ENCODE measurements at regions not wholly inside any gene's neighbourhood (a gene's known extent, or its start where the extent isn't known, plus 50 kb on each side); places are given as distances from the start of the nearest gene placed in this dataset.

GRCh38 chr13:74256969-74257368, 122.8 kb upstream of the KLF12 start:
- TF ChIP-seq, protein P1, sequence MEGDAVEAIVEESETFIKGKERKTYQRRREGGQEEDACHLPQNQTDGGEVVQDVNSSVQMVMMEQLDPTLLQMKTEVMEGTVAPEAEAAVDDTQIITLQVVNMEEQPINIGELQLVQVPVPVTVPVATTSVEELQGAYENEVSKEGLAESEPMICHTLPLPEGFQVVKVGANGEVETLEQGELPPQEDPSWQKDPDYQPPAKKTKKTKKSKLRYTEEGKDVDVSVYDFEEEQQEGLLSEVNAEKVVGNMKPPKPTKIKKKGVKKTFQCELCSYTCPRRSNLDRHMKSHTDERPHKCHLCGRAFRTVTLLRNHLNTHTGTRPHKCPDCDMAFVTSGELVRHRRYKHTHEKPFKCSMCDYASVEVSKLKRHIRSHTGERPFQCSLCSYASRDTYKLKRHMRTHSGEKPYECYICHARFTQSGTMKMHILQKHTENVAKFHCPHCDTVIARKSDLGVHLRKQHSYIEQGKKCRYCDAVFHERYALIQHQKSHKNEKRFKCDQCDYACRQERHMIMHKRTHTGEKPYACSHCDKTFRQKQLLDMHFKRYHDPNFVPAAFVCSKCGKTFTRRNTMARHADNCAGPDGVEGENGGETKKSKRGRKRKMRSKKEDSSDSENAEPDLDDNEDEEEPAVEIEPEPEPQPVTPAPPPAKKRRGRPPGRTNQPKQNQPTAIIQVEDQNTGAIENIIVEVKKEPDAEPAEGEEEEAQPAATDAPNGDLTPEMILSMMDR (IDR thresholded peaks at IDR 0.05; ENCODE audit: control extremely low read depth, extremely low read depth, low read depth, missing control alignments): no peak
- ChIA-PET POLR2A (no interaction called here), CTCF (interaction anchor here (1.3 kb wide), 1 partner anchor 30 kb away, joined by 3 read pairs; no protein-coding TSS in a partner anchor)
- DNase-seq (ENCODE audit: extremely low spot score): no peak

DNA sequence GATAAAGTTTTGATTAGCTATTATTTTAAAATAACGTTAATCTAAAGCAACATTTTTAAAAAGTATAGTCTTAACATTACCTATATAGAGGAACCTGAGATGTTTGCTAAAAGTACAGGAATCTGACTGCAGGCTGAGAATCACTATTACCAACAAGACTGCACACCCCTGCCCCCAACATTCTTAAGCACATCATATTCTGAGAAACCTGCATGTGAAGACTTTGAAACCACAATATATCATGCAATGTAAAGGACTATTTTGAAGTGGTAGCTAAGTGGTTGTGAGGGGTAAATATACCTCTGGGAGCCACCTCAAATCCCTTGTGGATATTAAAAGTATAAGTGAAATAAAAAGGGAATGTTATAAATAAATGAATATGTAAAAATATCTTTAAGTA, 119.0 kb upstream of the KLF12 start:
- DNase-seq (ENCODE audit: extremely low spot score): no peak
- TF ChIP-seq, protein P1 (IDR thresholded peaks at IDR 0.05; ENCODE audit: control extremely low read depth, extremely low read depth, low read depth, missing control alignments): no peak
- ChIA-PET CTCF (interaction anchor here (0.9 to 1.7 kb wide), 2 partner anchors 15 to 39 kb away, joined by 3 to 8 read pairs; no protein-coding TSS in a partner anchor), POLR2A (no interaction called here)

- no peak for DNase-seq (ENCODE audit: extremely low spot score)
- POLR2A ChIA-PET: no interaction called here
- CTCF ChIA-PET: interaction anchor here (1.4 to 1.7 kb wide), 2 partner anchors 16 to 97 kb away, joined by 3 to 8 read pairs; no protein-coding TSS in a partner anchor
- TF ChIP-seq, protein P1 (IDR thresholded peaks at IDR 0.05; ENCODE audit: control extremely low read depth, extremely low read depth, low read depth, missing control alignments): no peak
These were observed 117.7 kb upstream of the KLF12 start for GRCh38 chr13:74251778-74252519.

DNA sequence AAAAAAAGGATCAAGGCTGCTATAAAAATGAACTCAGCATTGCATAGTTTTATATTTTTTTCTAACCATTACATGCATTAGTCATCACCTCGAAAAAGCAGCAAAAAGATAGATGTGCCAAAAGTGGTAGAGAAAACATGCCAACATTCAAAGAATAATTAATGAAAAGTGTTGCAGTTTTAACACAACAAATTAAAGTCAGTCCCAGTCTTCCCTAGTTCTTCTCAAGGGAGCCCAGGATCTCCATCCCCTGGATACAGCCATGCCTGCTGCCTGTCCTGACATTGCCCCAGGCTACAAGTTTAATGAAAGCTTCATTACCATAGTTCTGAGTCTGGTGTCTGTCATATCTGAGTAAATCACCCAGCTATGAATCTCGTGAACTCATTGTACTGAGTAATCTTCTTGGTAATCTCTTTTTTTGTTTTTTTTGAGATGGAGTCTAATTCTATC, 116.6 kb upstream of the KLF12 start:
- POLR2A ChIA-PET: no interaction called here
- TF ChIP-seq, protein P1 (IDR thresholded peaks at IDR 0.05; ENCODE audit: control extremely low read depth, extremely low read depth, low read depth, missing control alignments): no peak
- no peak for DNase-seq (ENCODE audit: extremely low spot score)
- CTCF ChIA-PET: interaction anchor here (1.4 kb wide), 1 partner anchor 96 kb away, joined by 3 read pairs; no protein-coding TSS in a partner anchor

GRCh38 chr13:74248477-74248876, 114.3 kb upstream of the KLF12 start:
- ChIA-PET CTCF (interaction anchor here (0.9 to 1.3 kb wide), 2 partner anchors 15 to 19 kb away, joined by 3 read pairs; no protein-coding TSS in a partner anchor), POLR2A (no interaction called here)
- no peak for DNase-seq (ENCODE audit: extremely low spot score)
- TF ChIP-seq, protein P1 (IDR thresholded peaks at IDR 0.05; ENCODE audit: control extremely low read depth, extremely low read depth, low read depth, missing control alignments): no peak

GRCh38 chr13:74246487-74246886, 112.3 kb upstream of the KLF12 start:
- ChIA-PET CTCF (interaction anchor here (1.2 kb wide), 1 partner anchor 14 kb away, joined by 3 read pairs; no protein-coding TSS in a partner anchor), POLR2A (no interaction called here)
- TF ChIP-seq, protein P1 (IDR thresholded peaks at IDR 0.05; ENCODE audit: control extremely low read depth, extremely low read depth, low read depth, missing control alignments): no peak
- no peak for DNase-seq (ENCODE audit: extremely low spot score)

Measured in GM10248 (cell line).